Omental fat pad (tissue), 3 donors: ENCODE measurements at regions not wholly inside any gene's neighbourhood (a gene's known extent, or its start where the extent isn't known, plus 50 kb on each side); places are given as distances from the start of the nearest gene placed in this dataset.

Experiments
- ATAC-seq: fragments of 150-250 bp; one replicate; pipeline ENCODE4 v1.9.1; 2016; ENCODE audit warnings: mild to moderate bottlenecking, moderate library complexity; ENCODE audit not compliant: low FRiP score
- DNase-seq: peaks from one replicate; pipeline ENCODE4 v3.0.0-alpha.2; 2019; ENCODE audit warnings: low spot score
- CTCF ChIP-seq, 3 donors: fragments of 450-650 bp; IDR thresholded peaks; one replicate each; pipeline ENCODE4 v1.5.1; 2016 to 2017; ENCODE audit warnings: antibody characterized with exemption in 3 of 3, mild to moderate bottlenecking in 3 of 3, moderate library complexity in 2 of 3

- DNase-seq: no peak
- no peak for ATAC-seq
- no peak for TF ChIP-seq CTCF (IDR thresholded peaks at IDR 0.05)
These were observed 188.4 kb upstream of the MAST4 start for GRCh38 chr5:66407765-66408164.

- TF ChIP-seq CTCF (IDR thresholded peaks at IDR 0.05): no peak
- no peak for DNase-seq
These were observed 187.6 kb upstream of the MAST4 start for GRCh38 chr5:66408576-66408975.

GRCh38 chr5:66410122-66410521 lies 186.1 kb upstream of the MAST4 start:
- ATAC-seq (no peak), DNase-seq (no peak)
- no peak for TF ChIP-seq CTCF (IDR thresholded peaks at IDR 0.05)

More at GRCh38 chr5:66408576-66408975, 187.6 kb upstream of the MAST4 start:
- no peak for ATAC-seq

GRCh38 chr5:66411701-66412100 lies 184.5 kb upstream of the MAST4 start:
- DNase-seq (no peak), ATAC-seq (no peak)
- TF ChIP-seq CTCF (IDR thresholded peaks at IDR 0.05): no peak

GRCh38 chr5:66413931-66414330 lies 182.3 kb upstream of the MAST4 start:
- no peak for TF ChIP-seq CTCF (IDR thresholded peaks at IDR 0.05)
- no peak for DNase-seq
- no peak for ATAC-seq

GRCh38 chr5:66415208-66415607 lies 181.0 kb upstream of the MAST4 start:
- DNase-seq: no peak
- no peak for TF ChIP-seq CTCF (IDR thresholded peaks at IDR 0.05)
- no peak for ATAC-seq

- DNase-seq (no peak), ATAC-seq (no peak)
- no peak for TF ChIP-seq CTCF (IDR thresholded peaks at IDR 0.05)
These were observed 179.5 kb upstream of the MAST4 start for GRCh38 chr5:66416698-66417097.
